ENCODE measurements at regions not wholly inside any gene's neighbourhood (a gene's known extent, or its start where the extent isn't known, plus 50 kb on each side); places are given as distances from the start of the nearest gene placed in this dataset.

DNA sequence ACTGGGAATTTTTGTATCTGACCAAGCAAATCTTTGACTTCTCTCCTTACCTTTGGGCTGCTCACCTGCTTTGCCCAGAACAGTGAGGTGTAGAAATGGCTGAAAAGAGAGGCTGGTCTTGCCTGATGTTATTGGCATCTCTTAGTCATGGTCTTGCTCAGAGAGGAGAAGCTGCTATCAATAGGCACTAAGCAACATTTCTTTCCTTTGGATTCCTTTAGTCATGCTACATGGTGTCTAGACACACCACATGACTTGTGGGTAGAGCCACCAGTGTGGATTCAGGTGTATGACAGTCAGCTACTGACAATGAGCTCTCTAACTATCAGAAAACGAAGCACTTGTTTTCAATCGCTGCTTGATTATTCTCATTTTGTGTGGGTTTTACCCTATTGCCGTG lies 341.3 kb upstream of the DCC start:
- no peak overlapping the region for H3K4me2 ChIP-seq
- FAIRE-seq (no peak), DNase-seq (ENCODE audit: low read depth in 1 of 2, low spot score in 1 of 2) (no peak), ATAC-seq (no peak)
- 3% methylated on average over 3 of the region's 3 CpGs for WGBS (ENCODE audit: missing lambda C conversion rate)
- POLR2A ChIA-PET: no interaction called here
- H3K9me3 ChIP-seq: no peaks in the 10 kb centered on the region
- no peak overlapping the region for H3K4me3 ChIP-seq
- no peaks in the 10 kb centered on the region for H3K4me1 ChIP-seq
- TF ChIP-seq EHF (CRISPR knock-in tag; IDR thresholded peaks at IDR 0.05) (no peak), CEBPB (IDR thresholded peaks at IDR 0.05) (no peak), JUN (IDR thresholded peaks at IDR 0.05) (no peak), HOXA7 (CRISPR knock-in tag; IDR thresholded peaks at IDR 0.05) (no peak), ZC3H11A (IDR thresholded peaks at IDR 0.05) (no peak), EP300 (IDR thresholded peaks at IDR 0.05) (no peak), KDM5A (IDR thresholded peaks at IDR 0.05) (no peak), BHLHE40 (IDR thresholded peaks at IDR 0.05; ENCODE audit: low read depth, low read length) (no peak), RAD21 (conservative IDR thresholded peaks at IDR 0.05 in 1 of 2, IDR thresholded peaks at IDR 0.05 in 1 of 2) (no peak), FOSL2 (IDR thresholded peaks at IDR 0.05) (no peak), FOSL2 (CRISPR knock-in tag; IDR thresholded peaks at IDR 0.05) (no peak)
- TF ChIP-seq, protein P1, sequence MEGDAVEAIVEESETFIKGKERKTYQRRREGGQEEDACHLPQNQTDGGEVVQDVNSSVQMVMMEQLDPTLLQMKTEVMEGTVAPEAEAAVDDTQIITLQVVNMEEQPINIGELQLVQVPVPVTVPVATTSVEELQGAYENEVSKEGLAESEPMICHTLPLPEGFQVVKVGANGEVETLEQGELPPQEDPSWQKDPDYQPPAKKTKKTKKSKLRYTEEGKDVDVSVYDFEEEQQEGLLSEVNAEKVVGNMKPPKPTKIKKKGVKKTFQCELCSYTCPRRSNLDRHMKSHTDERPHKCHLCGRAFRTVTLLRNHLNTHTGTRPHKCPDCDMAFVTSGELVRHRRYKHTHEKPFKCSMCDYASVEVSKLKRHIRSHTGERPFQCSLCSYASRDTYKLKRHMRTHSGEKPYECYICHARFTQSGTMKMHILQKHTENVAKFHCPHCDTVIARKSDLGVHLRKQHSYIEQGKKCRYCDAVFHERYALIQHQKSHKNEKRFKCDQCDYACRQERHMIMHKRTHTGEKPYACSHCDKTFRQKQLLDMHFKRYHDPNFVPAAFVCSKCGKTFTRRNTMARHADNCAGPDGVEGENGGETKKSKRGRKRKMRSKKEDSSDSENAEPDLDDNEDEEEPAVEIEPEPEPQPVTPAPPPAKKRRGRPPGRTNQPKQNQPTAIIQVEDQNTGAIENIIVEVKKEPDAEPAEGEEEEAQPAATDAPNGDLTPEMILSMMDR (IDR thresholded peaks at IDR 0.05): no peak
- H3K27ac ChIP-seq: no peak overlapping the region
- CTCF ChIA-PET: no interaction called here

DNA sequence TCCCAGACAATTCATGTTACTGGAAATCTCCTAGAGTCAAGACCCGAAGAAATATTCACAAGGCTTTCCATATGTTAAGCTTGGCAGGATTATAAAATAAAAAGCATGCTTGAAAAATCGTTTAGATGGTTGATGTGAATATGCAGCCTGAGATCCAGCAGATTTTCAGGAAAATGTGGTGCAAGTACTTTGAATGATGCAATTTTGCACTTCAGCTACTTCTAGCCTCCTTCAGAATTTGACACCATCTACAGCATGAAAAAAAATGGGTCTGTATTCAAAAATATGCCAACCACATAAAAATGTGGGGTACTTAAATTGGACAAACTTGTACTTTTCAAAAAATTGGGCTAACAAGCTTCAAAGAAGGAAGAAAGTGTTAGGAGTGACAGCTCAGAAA lies 340.6 kb upstream of the DCC start:
- TF ChIP-seq, protein P2, sequence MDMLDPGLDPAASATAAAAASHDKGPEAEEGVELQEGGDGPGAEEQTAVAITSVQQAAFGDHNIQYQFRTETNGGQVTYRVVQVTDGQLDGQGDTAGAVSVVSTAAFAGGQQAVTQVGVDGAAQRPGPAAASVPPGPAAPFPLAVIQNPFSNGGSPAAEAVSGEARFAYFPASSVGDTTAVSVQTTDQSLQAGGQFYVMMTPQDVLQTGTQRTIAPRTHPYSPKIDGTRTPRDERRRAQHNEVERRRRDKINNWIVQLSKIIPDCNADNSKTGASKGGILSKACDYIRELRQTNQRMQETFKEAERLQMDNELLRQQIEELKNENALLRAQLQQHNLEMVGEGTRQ (IDR thresholded peaks at IDR 0.05): no peak
- TF ChIP-seq, protein P3, sequence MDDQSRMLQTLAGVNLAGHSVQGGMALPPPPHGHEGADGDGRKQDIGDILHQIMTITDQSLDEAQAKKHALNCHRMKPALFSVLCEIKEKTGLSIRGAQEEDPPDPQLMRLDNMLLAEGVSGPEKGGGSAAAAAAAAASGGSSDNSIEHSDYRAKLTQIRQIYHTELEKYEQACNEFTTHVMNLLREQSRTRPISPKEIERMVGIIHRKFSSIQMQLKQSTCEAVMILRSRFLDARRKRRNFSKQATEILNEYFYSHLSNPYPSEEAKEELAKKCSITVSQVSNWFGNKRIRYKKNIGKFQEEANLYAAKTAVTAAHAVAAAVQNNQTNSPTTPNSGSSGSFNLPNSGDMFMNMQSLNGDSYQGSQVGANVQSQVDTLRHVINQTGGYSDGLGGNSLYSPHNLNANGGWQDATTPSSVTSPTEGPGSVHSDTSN (IDR thresholded peaks at IDR 0.05): no peak
- no peaks in the 10 kb centered on the region for H3K9me3 ChIP-seq
- H3K27ac ChIP-seq: no peak overlapping the region
- no peak for DNase-seq (ENCODE audit: low read depth in 1 of 2, low spot score in 1 of 2)
- WGBS (ENCODE audit: missing lambda C conversion rate): 0% methylated on average over 2 of the region's 2 CpGs
- no peaks in the 10 kb centered on the region for H3K4me1 ChIP-seq
- POLR2A ChIA-PET: no interaction called here
- CTCF ChIA-PET: no interaction called here
- no peak overlapping the region for H3K4me2 ChIP-seq
- no peak for FAIRE-seq
- no peak for ATAC-seq
- H3K4me3 ChIP-seq: no peak overlapping the region

DNA sequence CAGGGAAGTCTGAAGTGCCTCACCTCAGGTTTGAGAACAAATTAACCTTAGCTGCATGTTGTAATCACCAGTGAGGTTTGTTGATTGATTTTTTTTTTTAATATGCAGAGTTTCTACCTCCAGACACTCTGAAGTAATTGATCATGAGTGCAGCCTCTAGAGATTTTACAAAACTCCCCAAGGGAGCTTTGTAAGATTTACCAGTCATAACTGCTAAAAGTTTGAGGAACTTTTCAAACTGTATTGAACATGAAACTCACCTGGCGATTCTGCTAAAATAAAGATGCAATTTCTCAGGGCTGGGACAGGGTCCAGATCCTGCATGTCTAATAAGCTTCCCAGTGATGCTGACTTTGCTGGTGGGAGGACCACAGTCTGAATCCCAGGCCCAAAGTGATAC lies 339.6 kb upstream of the DCC start:
- POLR2A ChIA-PET: no interaction called here
- no peaks in the 10 kb centered on the region for H3K4me1 ChIP-seq
- 13% methylated on average over 1 of the region's 1 CpG for WGBS (ENCODE audit: missing lambda C conversion rate)
- no peak overlapping the region for H3K27ac ChIP-seq
- TF ChIP-seq ZFP36 (IDR thresholded peaks at IDR 0.05; ENCODE audit: borderline replicate concordance, partially characterized antibody) (no peak), TFCP2L1 (CRISPR knock-in tag; IDR thresholded peaks at IDR 0.05) (no peak), ZC3H11A (IDR thresholded peaks at IDR 0.05) (no peak), FOSL2 (IDR thresholded peaks at IDR 0.05) (no peak), FOSL2 (CRISPR knock-in tag; IDR thresholded peaks at IDR 0.05) (no peak), CHD2 (IDR thresholded peaks at IDR 0.05; ENCODE audit: low read length, partially characterized antibody) (no peak)
- TF ChIP-seq, protein P4, sequence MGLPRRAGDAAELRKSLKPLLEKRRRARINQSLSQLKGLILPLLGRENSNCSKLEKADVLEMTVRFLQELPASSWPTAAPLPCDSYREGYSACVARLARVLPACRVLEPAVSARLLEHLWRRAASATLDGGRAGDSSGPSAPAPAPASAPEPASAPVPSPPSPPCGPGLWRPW (IDR thresholded peaks at IDR 0.05): no peak
- no peaks in the 10 kb centered on the region for H3K9me3 ChIP-seq
- CTCF ChIA-PET: no interaction called here
- FAIRE-seq (no peak), DNase-seq (ENCODE audit: low read depth in 1 of 2, low spot score in 1 of 2) (no peak), ATAC-seq (no peak)
- H3K4me2 ChIP-seq: no peak overlapping the region
- H3K4me3 ChIP-seq: no peak overlapping the region

DNA sequence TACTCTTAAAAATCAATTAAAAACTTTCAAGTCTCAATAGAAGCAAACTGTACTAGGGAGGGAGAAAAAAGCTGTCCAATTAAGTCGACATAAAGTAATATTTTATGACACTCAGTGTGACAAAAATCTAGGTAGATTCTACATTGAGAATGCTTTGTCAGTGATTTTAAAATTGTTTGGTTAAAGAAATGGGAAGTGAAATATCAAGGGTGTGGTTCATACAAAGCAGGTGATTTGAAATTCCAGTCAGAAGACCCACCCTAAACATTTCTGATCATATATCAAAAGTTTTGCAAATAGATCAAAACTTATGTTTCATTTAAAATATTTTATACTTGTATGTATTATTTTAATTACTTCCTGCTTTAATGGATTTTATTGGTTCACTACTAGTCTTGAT lies 338.9 kb upstream of the DCC start:
- Histone ChIP-seq H3K9me3 (no peaks in the 10 kb centered on the region), H3K27ac (no peak overlapping the region), H3K4me1 (no peaks in the 10 kb centered on the region), H3K4me2 (no peak overlapping the region), H3K4me3 (no peak overlapping the region)
- CTCF ChIA-PET: no interaction called here
- 0% methylated on average over 1 of the region's 1 CpG for WGBS (ENCODE audit: missing lambda C conversion rate)
- POLR2A ChIA-PET: no interaction called here
- DNase-seq (ENCODE audit: low read depth in 1 of 2, low spot score in 1 of 2) (no peak), FAIRE-seq (no peak), ATAC-seq (no peak)
- TF ChIP-seq EHF (CRISPR knock-in tag; IDR thresholded peaks at IDR 0.05) (no peak), KDM1A (IDR thresholded peaks at IDR 0.05; ENCODE audit: low read depth) (no peak), NPAS2 (CRISPR knock-in tag; IDR thresholded peaks at IDR 0.05; ENCODE audit: borderline replicate concordance) (no peak), POLR2AphosphoS2 (conservative IDR thresholded peaks at IDR 0.05; ENCODE audit: low read length) (no peak), RFX5 (IDR thresholded peaks at IDR 0.05) (no peak), CEBPB (IDR thresholded peaks at IDR 0.05) (no peak), SMC3 (IDR thresholded peaks at IDR 0.05) (no peak)
- TF ChIP-seq, protein P5, sequence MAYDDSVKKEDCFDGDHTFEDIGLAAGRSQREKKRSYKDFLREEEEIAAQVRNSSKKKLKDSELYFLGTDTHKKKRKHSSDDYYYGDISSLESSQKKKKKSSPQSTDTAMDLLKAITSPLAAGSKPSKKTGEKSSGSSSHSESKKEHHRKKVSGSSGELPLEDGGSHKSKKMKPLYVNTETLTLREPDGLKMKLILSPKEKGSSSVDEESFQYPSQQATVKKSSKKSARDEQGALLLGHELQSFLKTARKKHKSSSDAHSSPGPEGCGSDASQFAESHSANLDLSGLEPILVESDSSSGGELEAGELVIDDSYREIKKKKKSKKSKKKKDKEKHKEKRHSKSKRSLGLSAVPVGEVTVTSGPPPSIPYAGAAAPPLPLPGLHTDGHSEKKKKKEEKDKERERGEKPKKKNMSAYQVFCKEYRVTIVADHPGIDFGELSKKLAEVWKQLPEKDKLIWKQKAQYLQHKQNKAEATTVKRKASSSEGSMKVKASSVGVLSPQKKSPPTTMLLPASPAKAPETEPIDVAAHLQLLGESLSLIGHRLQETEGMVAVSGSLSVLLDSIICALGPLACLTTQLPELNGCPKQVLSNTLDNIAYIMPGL (CRISPR knock-in tag; IDR thresholded peaks at IDR 0.05; ENCODE audit: borderline replicate concordance): no peak
- TF ChIP-seq, protein P4 (IDR thresholded peaks at IDR 0.05): no peak
- TF ChIP-seq, protein P6, sequence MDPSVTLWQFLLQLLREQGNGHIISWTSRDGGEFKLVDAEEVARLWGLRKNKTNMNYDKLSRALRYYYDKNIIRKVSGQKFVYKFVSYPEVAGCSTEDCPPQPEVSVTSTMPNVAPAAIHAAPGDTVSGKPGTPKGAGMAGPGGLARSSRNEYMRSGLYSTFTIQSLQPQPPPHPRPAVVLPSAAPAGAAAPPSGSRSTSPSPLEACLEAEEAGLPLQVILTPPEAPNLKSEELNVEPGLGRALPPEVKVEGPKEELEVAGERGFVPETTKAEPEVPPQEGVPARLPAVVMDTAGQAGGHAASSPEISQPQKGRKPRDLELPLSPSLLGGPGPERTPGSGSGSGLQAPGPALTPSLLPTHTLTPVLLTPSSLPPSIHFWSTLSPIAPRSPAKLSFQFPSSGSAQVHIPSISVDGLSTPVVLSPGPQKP (IDR thresholded peaks at IDR 0.05; ENCODE audit: low read depth, low read length): no peak

Data from A549 (cell line).